Ishikawa (cell line): ENCODE measurements at regions not wholly inside any gene's neighbourhood (a gene's known extent, or its start where the extent isn't known, plus 50 kb on each side); places are given as distances from the start of the nearest gene placed in this dataset.

Experiments used
- CREB1 ChIP-seq: IDR thresholded peaks from 2 replicates; pipeline ENCODE4 v1.6.1; 2012; ENCODE audit warnings: low read depth
- EP300 ChIP-seq: IDR thresholded peaks from 2 replicates; pipeline ENCODE4 v1.6.1; 2012; ENCODE audit warnings: borderline replicate concordance
- NFIC ChIP-seq: IDR thresholded peaks from 2 replicates; pipeline ENCODE4 v1.6.1; 2012
- TAF1 ChIP-seq: IDR thresholded peaks from 2 replicates; pipeline ENCODE4 v1.6.1; 2012; ENCODE audit warnings: low read depth, mild to moderate bottlenecking
- TCF12 ChIP-seq: IDR thresholded peaks from 2 replicates; pipeline ENCODE4 v1.6.1; 2012; ENCODE audit warnings: low read depth
- ZBTB7A ChIP-seq: IDR thresholded peaks from 2 replicates; pipeline ENCODE4 v1.6.1; 2012; ENCODE audit warnings: low read depth
- TF ChIP-seq, protein P1 (sequence below): IDR thresholded peaks from 2 replicates; pipeline ENCODE4 v1.6.1; 2012

DNA sequence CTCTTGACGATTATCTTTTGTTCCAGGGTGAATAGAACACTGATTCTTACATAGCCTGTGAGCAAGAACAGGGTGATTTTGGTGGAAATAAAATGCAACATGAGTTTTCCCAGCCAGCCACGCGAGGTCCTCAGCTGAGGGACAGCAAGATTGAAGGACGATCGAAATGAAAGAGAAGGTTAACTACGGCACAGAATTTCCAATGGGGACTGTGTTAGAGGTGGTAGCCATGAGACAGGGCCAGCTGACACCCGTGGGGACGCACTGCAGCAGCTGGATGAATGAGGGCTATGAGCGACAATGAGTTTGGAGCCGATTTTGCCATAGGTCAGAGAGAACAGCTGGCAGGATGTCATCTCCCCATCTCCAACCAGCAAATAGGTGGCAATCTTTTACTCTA is 243.4 kb upstream of the PELI2 start:
- TF ChIP-seq ZBTB7A = no peak
- TF ChIP-seq TAF1 = no peak
- TF ChIP-seq NFIC = no peak
- TF ChIP-seq CREB1 = no peak
- no peak for TF ChIP-seq TCF12
- TF ChIP-seq, protein P1, sequence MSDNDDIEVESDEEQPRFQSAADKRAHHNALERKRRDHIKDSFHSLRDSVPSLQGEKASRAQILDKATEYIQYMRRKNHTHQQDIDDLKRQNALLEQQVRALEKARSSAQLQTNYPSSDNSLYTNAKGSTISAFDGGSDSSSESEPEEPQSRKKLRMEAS = no peak
- TF ChIP-seq EP300 = no peak
